K562 (cell line): ENCODE measurements at regions not wholly inside any gene's neighbourhood (a gene's known extent, or its start where the extent isn't known, plus 50 kb on each side); places are given as distances from the start of the nearest gene placed in this dataset.

Experiments used
- ATAC-seq: fragments of 200-7000 bp; cut with Tn5 transposase; 3 replicates; pipeline ENCODE4 v1.9.1; 2020; ENCODE audit warnings: moderate library complexity
- BruUV-seq: library from RNA; stranded (reverse); fragments of 400-500 nt; replicated peaks from 2 replicates; lab custom pipeline; 2021; lab: Mats Ljungman, UMichigan
- CTCF ChIA-PET: fragments of 300-600 bp; formaldehyde crosslinking; extraction: SDS; loops from one replicate; lab custom pipeline; 2021; ENCODE audit warnings: low intra/inter-chr PET ratio; lab: Yijun Ruan, JAX
- POLR2A ChIA-PET: fragments of 300-600, 350-650 bp; sonication (Branson Sonifier 250); formaldehyde crosslinking; extraction: SDS; loops from one replicate; lab custom pipeline; 2021; ENCODE audit warnings: antibody characterized with exemption, inconsistent platforms; lab: Yijun Ruan, JAX
- DNase-seq, 4 experiments: peaks; one replicate each; pipeline versions ENCODE4 v3.0.0 to v3.0.0-alpha.2; 2011 to 2018; ENCODE audit warnings: low spot score in 3 of 4, mixed read lengths in 3 of 4; ENCODE audit errors: extremely low read depth in 1 of 4
- FAIRE-seq: peaks from 2 replicates; lab custom pipeline; 2011; peaks lifted over from hg19 to GRCh38; lab: Jason Lieb, UNC
- H2AFZ ChIP-seq: 2 replicates; pipeline ENCODE4 v1.6.0; 2011; ENCODE audit warnings: low read depth, low read length, control low read depth, inconsistent platforms
- H3K27ac ChIP-seq: fragments of 200-600 bp; 3 replicates; pipeline ENCODE4 v1.8.0; 2011; ENCODE audit warnings: low read depth, mild to moderate bottlenecking, control low read depth, inconsistent platforms, low read length, moderate library complexity, mixed read lengths; ENCODE audit errors: extremely low read depth
- H3K27me3 ChIP-seq, 2 experiments: fragments of 300-600 bp in 1 of 2; 2 replicates in 1 of 2; 3 replicates in 1 of 2; pipeline versions ENCODE4 v1.6.0 to v1.8.0; 2011; ENCODE audit warnings: inconsistent platforms in 2 of 2, low read length in 2 of 2, mild to moderate bottlenecking in 1 of 2, mixed read lengths in 1 of 2, moderate library complexity in 1 of 2; ENCODE audit not compliant: control insufficient read depth in 2 of 2, insufficient read depth in 2 of 2
- H3K36me3 ChIP-seq: fragments of 300-600 bp; 3 replicates; pipeline ENCODE4 v1.8.0; 2011; ENCODE audit warnings: mild to moderate bottlenecking, low read length, inconsistent platforms; ENCODE audit not compliant: control insufficient read depth, insufficient read depth
- H3K4me1 ChIP-seq, 2 experiments: fragments of 200-600 bp in 1 of 2; replicated peaks in 1 of 2; 2 replicates in 1 of 2; 3 replicates in 1 of 2; pipeline versions ENCODE4 v1.5.1 to v1.8.0; 2011; ENCODE audit warnings: inconsistent platforms in 2 of 2, low read length in 2 of 2, mild to moderate bottlenecking in 1 of 2, mixed read lengths in 1 of 2, moderate library complexity in 1 of 2; ENCODE audit not compliant: control insufficient read depth in 2 of 2, insufficient read depth in 2 of 2
- H3K4me2 ChIP-seq: 2 replicates; pipeline ENCODE4 v1.6.1; 2011; ENCODE audit warnings: low read length, control low read depth, inconsistent platforms, mixed read lengths; ENCODE audit not compliant: insufficient read depth
- H3K4me3 ChIP-seq: fragments of 200-600 bp; sonication (generic), shearing (Covaris generic); 2 replicates; pipeline ENCODE4 v1.5.1; 2016; ENCODE audit warnings: control low read depth, inconsistent platforms
- H3K79me2 ChIP-seq: fragments of 200-600 bp; 3 replicates; pipeline ENCODE4 v1.8.0; 2011; ENCODE audit warnings: low read length, inconsistent platforms; ENCODE audit not compliant: control insufficient read depth, insufficient read depth
- H3K9ac ChIP-seq, 2 experiments: 2 replicates each; pipeline versions ENCODE4 v1.6.0 to v1.6.1; 2011; ENCODE audit warnings: low read depth in 2 of 2, low read length in 2 of 2, control low read depth in 1 of 2, inconsistent platforms in 1 of 2, mild to moderate bottlenecking in 1 of 2, mixed read lengths in 1 of 2; ENCODE audit not compliant: insufficient read depth in 1 of 2
- H3K9me1 ChIP-seq: one replicate; pipeline ENCODE4 v1.6.0; 2011; ENCODE audit warnings: inconsistent platforms, mild to moderate bottlenecking, low read length, moderate library complexity; ENCODE audit not compliant: control insufficient read depth, insufficient read depth
- H3K9me3 ChIP-seq: replicated peaks from 2 replicates; pipeline ENCODE4 v1.5.1; 2011; ENCODE audit warnings: low read depth, low read length, inconsistent platforms; ENCODE audit not compliant: control insufficient read depth, insufficient read depth
- H4K20me1 ChIP-seq: replicated peaks from 2 replicates; pipeline ENCODE4 v1.6.1; 2011; ENCODE audit warnings: low read length, inconsistent platforms, mixed read lengths; ENCODE audit not compliant: control insufficient read depth, insufficient read depth
- AFF4 ChIP-seq: sonication (generic); formaldehyde crosslinking; IDR thresholded peaks from 2 replicates; pipeline ENCODE4 v1.8.0; 2023; ENCODE audit warnings: mild to moderate bottlenecking, missing genetic modification reagents
- EGR1 ChIP-seq: fragments of 450-650 bp; conservative IDR thresholded peaks from 2 replicates; pipeline ENCODE4 v1.6.1; 2017; ENCODE audit warnings: mild to moderate bottlenecking
- HIVEP1 ChIP-seq: fragments of 250-450 bp; sonication (Bioruptor Pico); IDR thresholded peaks from 2 replicates; pipeline ENCODE4 v1.4.0; 2020; ENCODE audit warnings: mild to moderate bottlenecking
- HSF4 ChIP-seq: fragments of 250-450 bp; sonication (Bioruptor Pico); IDR thresholded peaks from 2 replicates; pipeline ENCODE4 v2.1.2; 2022; ENCODE audit warnings: mild to moderate bottlenecking, moderate library complexity, borderline replicate concordance
- NR2F6 ChIP-seq: fragments of 450-650 bp; formaldehyde crosslinking; IDR thresholded peaks from 2 replicates; pipeline ENCODE4 v1.4.0; 2020; ENCODE audit warnings: mild to moderate bottlenecking
- NRF1 ChIP-seq, 2 experiments: fragments of 450-650 bp; IDR thresholded peaks in 1 of 2; conservative IDR thresholded peaks in 1 of 2; 2 replicates each; pipeline ENCODE4 v1.6.1; 2014; ENCODE audit warnings: mild to moderate bottlenecking in 2 of 2
- PURB ChIP-seq: sonication (generic); formaldehyde crosslinking; IDR thresholded peaks from 2 replicates; pipeline ENCODE4 v1.9.0; 2021; ENCODE audit warnings: low read depth, mild to moderate bottlenecking, missing genetic modification reagents
- SAP30 ChIP-seq: fragments of 200-600 bp; sonication (generic); IDR thresholded peaks from 2 replicates; pipeline ENCODE4 v1.6.1; 2012; ENCODE audit warnings: borderline replicate concordance, low read depth, mild to moderate bottlenecking, moderate library complexity, low read length, control low read depth, inconsistent platforms; ENCODE audit not compliant: insufficient read depth, poor library complexity, severe bottlenecking
- SMARCC2 ChIP-seq: fragments of 450-650 bp; IDR thresholded peaks from 2 replicates; pipeline ENCODE4 v1.6.1; 2017; ENCODE audit warnings: antibody characterized with exemption, moderate library complexity, mild to moderate bottlenecking, low read depth
- TAF9B ChIP-seq: fragments of 450-650 bp; IDR thresholded peaks from 2 replicates; pipeline ENCODE4 v1.6.1; 2018; ENCODE audit warnings: mild to moderate bottlenecking; ENCODE audit not compliant: partially characterized antibody
- ZNF512 ChIP-seq: IDR thresholded peaks from 2 replicates; pipeline ENCODE4 v1.6.1; 2016; ENCODE audit warnings: missing genetic modification characterization, missing compliant biosample characterization
- WGBS: fragments of 100-300 bp; shearing (Covaris generic); methylation state at CpG from one replicate; pipeline ENCODE4 v1.1.6; 2016; ENCODE audit warnings: low coverage, mixed read lengths; ENCODE audit not compliant: insufficient coverage; ENCODE audit errors: missing lambda C conversion rate; 5-methylcytosine and 5-hydroxymethylcytosine counted together
- in situ Hi-C: fragments of 300-500 bp; cut with MboI; formaldehyde crosslinking; loops from 4 replicates; pipeline ENCODE4 v1.15.0; 2018; ENCODE audit warnings: inconsistent platforms, mixed read lengths
- intact Hi-C: fragments of 100-400 bp; cut with micrococcal nuclease; formaldehyde crosslinking; loops from 2 replicates; pipeline ENCODE4 v1.14.2; 2022

- no peak overlapping the region for H2AFZ ChIP-seq
- intact Hi-C loops, result no loop called here
- TF ChIP-seq NR2F6 (CRISPR knock-in tag) (no peak), SAP30 (no peak)
- POLR2A ChIA-PET, result interaction anchor here (0.6 kb wide), 1 partner anchor 68 kb away, joined by 3 read pairs; no protein-coding TSS in a partner anchor
- DNase-seq (no peak), ATAC-seq (no peak), FAIRE-seq (no peak)
- H3K4me2 ChIP-seq, result no peak overlapping the region
- CTCF ChIA-PET, result no interaction called here
- H3K79me2 ChIP-seq, result no peaks in the 10 kb centered on the region
- H3K4me3 ChIP-seq, result no peak overlapping the region
- H3K4me1 ChIP-seq, result no peaks in the 10 kb centered on the region
- no peaks in the 10 kb centered on the region for H3K9me3 ChIP-seq
- no peak overlapping the region for H3K9ac ChIP-seq
- H4K20me1 ChIP-seq, result no peaks in the 10 kb centered on the region
- in situ Hi-C loops, result no loop called here
- WGBS, result 55% methylated on average over 2 of the region's 2 CpGs
- no peak overlapping the region for H3K27ac ChIP-seq
- no TSS peak for BruUV-seq
- no peaks in the 10 kb centered on the region for H3K36me3 ChIP-seq
- H3K9me1 ChIP-seq, result no peaks in the 10 kb centered on the region
- no peaks in the 10 kb centered on the region for H3K27me3 ChIP-seq
Observed at GRCh38 chr11:38304926-38305325, 1706.9 kb upstream of the RAG2 start.

- DNase-seq (no peak), ATAC-seq (no peak), FAIRE-seq (no peak)
- BruUV-seq, result no TSS peak
- Histone ChIP-seq H3K79me2 (no peaks in the 10 kb centered on the region), H4K20me1 (no peaks in the 10 kb centered on the region), H3K9ac (no peak overlapping the region), H3K4me1 (no peaks in the 10 kb centered on the region), H3K27ac (no peak overlapping the region), H3K4me2 (no peak overlapping the region), H3K9me1 (no peaks in the 10 kb centered on the region), H3K36me3 (no peaks in the 10 kb centered on the region), H3K27me3 (no peaks in the 10 kb centered on the region), H3K4me3 (no peak overlapping the region), H2AFZ (no peak overlapping the region), H3K9me3 (no peaks in the 10 kb centered on the region)
- in situ Hi-C loops (no loop called here), intact Hi-C loops (no loop called here)
- ChIA-PET POLR2A (no interaction called here), CTCF (no interaction called here)
- WGBS, result 0% methylated on average over 1 of the region's 1 CpG
- TF ChIP-seq SMARCC2, result no peak
- no peak for TF ChIP-seq AFF4 (CRISPR knock-in tag)
- no peak for TF ChIP-seq NRF1 (conservative IDR thresholded peaks at IDR 0.05 in 1 of 2, IDR thresholded peaks at IDR 0.05 in 1 of 2)
- TF ChIP-seq TAF9B, result no peak
- TF ChIP-seq EGR1, result no peak
- TF ChIP-seq ZNF512 (tag), result no peak
- no peak for TF ChIP-seq HIVEP1 (CRISPR knock-in tag)
- TF ChIP-seq PURB (CRISPR knock-in tag), result no peak
- no peak for TF ChIP-seq HSF4 (CRISPR knock-in tag)
Observed at GRCh38 chr11:38302564-38302963, 1704.5 kb upstream of the RAG2 start.
